OCI-LY1 (cell line): ENCODE measurements at regions not wholly inside any gene's neighbourhood (a gene's known extent, or its start where the extent isn't known, plus 50 kb on each side); places are given as distances from the start of the nearest gene placed in this dataset.
"Not testable (repeated sequence)": the region's sequence is repeated elsewhere in the genome, so short reads cannot be mapped to it uniquely, and the experiment has no call there.

Experiments
- EZH2 ChIP-seq: fragments of 200-600 bp; sonication (generic), shearing (Covaris generic); IDR thresholded peaks from 2 replicates; pipeline ENCODE4 v1.8.0; 2017; ENCODE audit warnings: borderline replicate concordance, mixed run types, mild to moderate bottlenecking, antibody characterized with exemption, low read length, moderate library complexity, mixed read lengths
- TF ChIP-seq, protein P1 (sequence below): fragments of 200-600 bp; sonication (generic), shearing (Covaris generic); IDR thresholded peaks from 2 replicates; pipeline ENCODE4 v1.5.1; 2017; ENCODE audit warnings: mild to moderate bottlenecking, antibody characterized with exemption, low read length, moderate library complexity, mixed read lengths

DNA sequence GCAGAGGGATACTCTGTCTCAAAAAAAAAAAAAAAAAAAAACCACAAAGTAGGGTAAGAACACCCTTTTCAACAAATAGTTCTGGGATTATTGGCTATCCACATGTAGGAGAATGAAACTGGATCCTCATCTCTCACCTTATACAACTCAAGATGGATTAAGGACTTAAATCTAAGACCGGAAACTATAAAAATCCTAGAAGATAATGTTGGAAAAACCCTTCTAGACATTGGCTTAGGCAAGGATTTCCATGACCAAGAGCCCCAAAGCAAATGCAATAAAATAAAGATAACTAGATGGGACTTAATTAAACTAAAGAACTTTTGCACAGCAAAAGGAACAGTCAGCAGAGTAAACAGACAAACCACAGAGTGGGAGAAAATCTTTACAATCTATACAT, 119.7 kb upstream of the PAM start:
- TF ChIP-seq, protein P1, sequence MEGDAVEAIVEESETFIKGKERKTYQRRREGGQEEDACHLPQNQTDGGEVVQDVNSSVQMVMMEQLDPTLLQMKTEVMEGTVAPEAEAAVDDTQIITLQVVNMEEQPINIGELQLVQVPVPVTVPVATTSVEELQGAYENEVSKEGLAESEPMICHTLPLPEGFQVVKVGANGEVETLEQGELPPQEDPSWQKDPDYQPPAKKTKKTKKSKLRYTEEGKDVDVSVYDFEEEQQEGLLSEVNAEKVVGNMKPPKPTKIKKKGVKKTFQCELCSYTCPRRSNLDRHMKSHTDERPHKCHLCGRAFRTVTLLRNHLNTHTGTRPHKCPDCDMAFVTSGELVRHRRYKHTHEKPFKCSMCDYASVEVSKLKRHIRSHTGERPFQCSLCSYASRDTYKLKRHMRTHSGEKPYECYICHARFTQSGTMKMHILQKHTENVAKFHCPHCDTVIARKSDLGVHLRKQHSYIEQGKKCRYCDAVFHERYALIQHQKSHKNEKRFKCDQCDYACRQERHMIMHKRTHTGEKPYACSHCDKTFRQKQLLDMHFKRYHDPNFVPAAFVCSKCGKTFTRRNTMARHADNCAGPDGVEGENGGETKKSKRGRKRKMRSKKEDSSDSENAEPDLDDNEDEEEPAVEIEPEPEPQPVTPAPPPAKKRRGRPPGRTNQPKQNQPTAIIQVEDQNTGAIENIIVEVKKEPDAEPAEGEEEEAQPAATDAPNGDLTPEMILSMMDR: not testable (repeated sequence)
- not testable (repeated sequence) for TF ChIP-seq EZH2
